ENCODE measurements at regions not wholly inside any gene's neighbourhood (a gene's known extent, or its start where the extent isn't known, plus 50 kb on each side); places are given as distances from the start of the nearest gene placed in this dataset.

GRCh38 chr2:128594651-128594910 is 275.9 kb upstream of the HS6ST1 start:
- no peak for TF ChIP-seq CTCF (IDR thresholded peaks at IDR 0.05)
- no peak for TF ChIP-seq POLR2A (IDR thresholded peaks at IDR 0.05)
